ENCODE measurements at regions not wholly inside any gene's neighbourhood (a gene's known extent, or its start where the extent isn't known, plus 50 kb on each side); places are given as distances from the start of the nearest gene placed in this dataset.

DNA sequence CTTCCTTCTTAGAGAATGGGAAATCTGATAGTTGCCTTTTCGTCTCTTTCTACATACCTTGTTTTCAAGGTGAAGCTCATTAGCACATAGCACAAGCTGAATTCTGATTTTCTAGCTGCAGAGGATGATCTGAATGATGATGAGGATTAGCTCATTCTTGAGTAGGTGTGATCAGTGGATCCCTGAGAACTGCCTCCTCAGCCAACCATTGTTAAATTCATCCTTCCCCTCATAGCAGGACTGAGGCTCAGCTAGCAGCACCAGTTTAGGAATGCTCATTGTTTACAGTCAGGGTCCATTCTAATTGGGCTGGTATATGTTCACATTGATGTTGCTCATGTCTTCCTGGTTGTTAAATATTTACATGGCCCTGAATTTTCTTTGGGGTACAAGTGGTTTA is 299.9 kb upstream of the MME start:
- H3K4me1 ChIP-seq = no peaks in the 10 kb centered on the region
- H3K36me3 ChIP-seq (ENCODE audit: low read depth, missing control alignments) = no peaks in the 10 kb centered on the region
- WGBS, 2 donors = 78 to 87% methylated on average over 1 of the region's 1 CpG
- no peaks in the 10 kb centered on the region for H3K9me3 ChIP-seq
- intact Hi-C loops (cut with DNase I; ENCODE audit: low total_unique reads) = no loop called here
- no peak for TF ChIP-seq POLR2A (IDR thresholded peaks at IDR 0.05)
- TF ChIP-seq, protein P1, sequence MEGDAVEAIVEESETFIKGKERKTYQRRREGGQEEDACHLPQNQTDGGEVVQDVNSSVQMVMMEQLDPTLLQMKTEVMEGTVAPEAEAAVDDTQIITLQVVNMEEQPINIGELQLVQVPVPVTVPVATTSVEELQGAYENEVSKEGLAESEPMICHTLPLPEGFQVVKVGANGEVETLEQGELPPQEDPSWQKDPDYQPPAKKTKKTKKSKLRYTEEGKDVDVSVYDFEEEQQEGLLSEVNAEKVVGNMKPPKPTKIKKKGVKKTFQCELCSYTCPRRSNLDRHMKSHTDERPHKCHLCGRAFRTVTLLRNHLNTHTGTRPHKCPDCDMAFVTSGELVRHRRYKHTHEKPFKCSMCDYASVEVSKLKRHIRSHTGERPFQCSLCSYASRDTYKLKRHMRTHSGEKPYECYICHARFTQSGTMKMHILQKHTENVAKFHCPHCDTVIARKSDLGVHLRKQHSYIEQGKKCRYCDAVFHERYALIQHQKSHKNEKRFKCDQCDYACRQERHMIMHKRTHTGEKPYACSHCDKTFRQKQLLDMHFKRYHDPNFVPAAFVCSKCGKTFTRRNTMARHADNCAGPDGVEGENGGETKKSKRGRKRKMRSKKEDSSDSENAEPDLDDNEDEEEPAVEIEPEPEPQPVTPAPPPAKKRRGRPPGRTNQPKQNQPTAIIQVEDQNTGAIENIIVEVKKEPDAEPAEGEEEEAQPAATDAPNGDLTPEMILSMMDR (IDR thresholded peaks at IDR 0.05) = no peak
- H3K27ac ChIP-seq = no peak overlapping the region
- DNase-seq = no peak
- no peak overlapping the region for H3K4me3 ChIP-seq
- H3K27me3 ChIP-seq = no peaks in the 10 kb centered on the region

DNA sequence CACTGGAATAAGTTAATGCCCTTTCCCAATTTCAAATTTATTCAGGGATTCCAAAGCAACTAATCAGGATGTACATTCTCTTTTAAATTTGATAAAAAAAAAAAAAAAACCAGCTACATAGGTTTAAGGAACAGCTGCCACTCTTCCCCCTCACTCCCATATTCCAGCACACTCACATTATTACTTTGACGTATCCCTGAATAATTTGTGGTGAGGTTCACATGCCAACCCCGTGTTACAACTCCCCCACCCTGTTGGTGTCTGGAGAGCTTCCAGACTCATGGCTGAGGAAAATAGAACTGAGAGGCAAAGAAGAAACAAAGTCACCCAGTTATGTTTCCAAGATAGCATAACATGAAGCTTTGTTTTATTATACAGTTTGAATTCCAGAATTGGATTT is 300.5 kb upstream of the MME start:
- intact Hi-C loops (cut with DNase I; ENCODE audit: low total_unique reads) = no loop called here
- TF ChIP-seq, protein P1 (IDR thresholded peaks at IDR 0.05) = no peak
- TF ChIP-seq POLR2A (IDR thresholded peaks at IDR 0.05) = no peak
- WGBS, 2 donors = 34 to 51% methylated on average over 2 of the region's 2 CpGs
- Histone ChIP-seq H3K9me3 (no peaks in the 10 kb centered on the region), H3K27me3 (no peaks in the 10 kb centered on the region), H3K4me3 (no peak overlapping the region), H3K4me1 (no peaks in the 10 kb centered on the region), H3K36me3 (ENCODE audit: low read depth, missing control alignments) (no peaks in the 10 kb centered on the region), H3K27ac (no peak overlapping the region)
- DNase-seq = peak; percentile 43

DNA sequence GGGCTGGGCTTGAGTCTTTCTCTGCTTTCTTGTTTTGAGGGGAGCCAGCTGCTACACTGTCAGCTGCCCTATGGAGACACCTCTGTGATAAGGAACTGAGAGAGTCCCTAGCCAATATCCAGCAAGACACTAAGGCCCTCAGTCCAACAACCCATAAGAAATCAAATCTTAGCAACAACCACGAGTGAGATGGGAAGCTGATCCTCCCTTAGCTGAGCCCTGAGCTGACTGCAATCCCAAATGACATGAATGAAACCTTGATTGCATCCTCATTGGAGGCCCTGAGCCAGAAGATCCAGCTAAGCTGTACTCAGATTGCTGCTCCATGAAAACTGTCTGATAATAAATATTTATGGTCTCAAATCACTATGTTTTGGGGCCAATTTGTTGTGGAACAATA is 302.1 kb upstream of the MME start:
- H3K9me3 ChIP-seq = no peaks in the 10 kb centered on the region
- H3K27me3 ChIP-seq = no peaks in the 10 kb centered on the region
- 59 to 71% methylated on average over 1 of the region's 1 CpG for WGBS, 2 donors
- TF ChIP-seq, protein P1 (IDR thresholded peaks at IDR 0.05) = no peak
- TF ChIP-seq POLR2A (IDR thresholded peaks at IDR 0.05) = no peak
- no peaks in the 10 kb centered on the region for H3K4me1 ChIP-seq
- intact Hi-C loops (cut with DNase I; ENCODE audit: low total_unique reads) = no loop called here
- H3K36me3 ChIP-seq (ENCODE audit: low read depth, missing control alignments) = no peaks in the 10 kb centered on the region
- no peak for DNase-seq
- no peak overlapping the region for H3K27ac ChIP-seq
- H3K4me3 ChIP-seq = no peak overlapping the region

DNA sequence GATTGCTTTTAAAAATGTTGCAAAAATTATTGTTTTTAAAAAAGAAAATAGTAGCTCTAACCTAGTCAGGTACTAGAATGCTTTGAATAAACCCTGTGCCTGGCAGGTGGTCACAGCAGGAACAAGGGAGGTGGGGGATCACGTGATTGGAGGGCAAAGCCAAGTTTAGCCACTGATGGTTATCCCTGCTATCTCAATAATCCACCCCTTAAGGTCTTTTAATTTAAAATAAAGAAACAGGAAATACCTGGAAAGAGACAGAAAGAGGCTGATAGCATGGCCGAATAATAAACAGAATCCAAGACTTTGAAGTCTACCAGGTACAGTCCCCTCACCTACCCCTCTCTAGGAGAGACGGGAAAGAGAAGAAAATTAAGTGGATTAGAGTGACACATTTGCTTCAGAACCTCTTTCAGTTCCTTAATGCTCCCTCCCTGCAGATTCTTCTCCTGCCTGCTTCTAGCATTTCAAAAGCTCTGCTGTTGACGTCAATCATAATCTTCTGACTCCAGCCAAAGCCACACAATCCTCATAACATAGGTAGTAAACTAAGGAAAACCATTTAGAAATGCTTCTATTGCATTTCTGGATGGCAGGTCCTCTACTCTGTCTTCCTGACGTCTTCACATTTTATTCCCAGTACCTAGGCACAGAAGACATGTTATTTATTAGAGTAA is 303.4 kb upstream of the MME start:
- WGBS, 2 donors = 69 to 74% methylated on average over 5 of the region's 5 CpGs

More for the DNA sequence above, 303.4 kb upstream of the MME start:
- no peak overlapping the region for H3K27ac ChIP-seq
- H3K27me3 ChIP-seq = no peaks in the 10 kb centered on the region
- no peaks in the 10 kb centered on the region for H3K36me3 ChIP-seq (ENCODE audit: low read depth, missing control alignments)
- TF ChIP-seq POLR2A (IDR thresholded peaks at IDR 0.05) = no peak
- TF ChIP-seq, protein P1 (IDR thresholded peaks at IDR 0.05) = no peak
- no peaks in the 10 kb centered on the region for H3K9me3 ChIP-seq
- intact Hi-C loops (cut with DNase I; ENCODE audit: low total_unique reads) = no loop called here
- H3K4me1 ChIP-seq = no peaks in the 10 kb centered on the region
- DNase-seq = no peak
- no peak overlapping the region for H3K4me3 ChIP-seq

Measured in testis (tissue), 2 donors.